Tibial nerve (tissue), 4 donors: ENCODE measurements at regions not wholly inside any gene's neighbourhood (a gene's known extent, or its start where the extent isn't known, plus 50 kb on each side); places are given as distances from the start of the nearest gene placed in this dataset.

Experiments
- DNase-seq, 2 donors: peaks; one replicate each; pipeline ENCODE4 v3.0.0-alpha.2; 2019; ENCODE audit warnings: low spot score in 2 of 2
- H3K27ac ChIP-seq, 4 donors: fragments of 200-600 bp; sonication (generic) in 3 of 4; one replicate each; pipeline ENCODE4 v1.5.1; 2017 to 2019; ENCODE audit warnings: mild to moderate bottlenecking in 1 of 4
- H3K27me3 ChIP-seq, 2 donors: fragments of 200-600 bp; sonication (generic) in 1 of 2; one replicate each; pipeline versions ENCODE4 v1.5.1 to v1.6.0; 2017 to 2019
- H3K36me3 ChIP-seq, 3 donors: fragments of 200-600 bp; sonication (generic); one replicate each; pipeline ENCODE4 v1.5.1; 2018 to 2019
- H3K4me1 ChIP-seq, 4 donors: fragments of 200-600 bp; sonication (generic) in 3 of 4; one replicate each; pipeline ENCODE4 v1.5.1; 2017 to 2019
- H3K4me3 ChIP-seq, 4 donors: fragments of 200-600 bp; sonication (generic) in 3 of 4; one replicate each; pipeline ENCODE4 v1.5.1; 2017 to 2019; ENCODE audit warnings: mild to moderate bottlenecking in 1 of 4, moderate library complexity in 1 of 4
- H3K9me3 ChIP-seq, 4 donors: fragments of 200-600 bp; sonication (generic) in 3 of 4; one replicate each; pipeline ENCODE4 v1.5.1; 2017 to 2019
- CTCF ChIP-seq, 5 experiments: fragments of 200-600 bp in 3 of 5; fragments of 450-650 bp in 2 of 5; sonication (generic) in 3 of 5; IDR thresholded peaks; one replicate each; pipeline ENCODE4 v1.5.1; 2016 to 2019; ENCODE audit warnings: antibody characterized with exemption in 5 of 5, mild to moderate bottlenecking in 3 of 5, moderate library complexity in 2 of 5
- EP300 ChIP-seq, 2 donors: sonication (generic); formaldehyde crosslinking; IDR thresholded peaks; one replicate each; pipeline ENCODE4 v1.6.1; 2017; ENCODE audit warnings: antibody characterized with exemption in 2 of 2, mild to moderate bottlenecking in 1 of 2
- POLR2A ChIP-seq, 2 donors: fragments of 450-650 bp; IDR thresholded peaks; one replicate each; pipeline ENCODE4 v1.6.1; 2017; ENCODE audit warnings: antibody characterized with exemption in 2 of 2, mild to moderate bottlenecking in 2 of 2, moderate library complexity in 2 of 2
- WGBS, 2 donors: methylation state at CpG; one replicate each; pipeline ENCODE4 v1.1.5; 2018; 5-methylcytosine and 5-hydroxymethylcytosine counted together

DNA sequence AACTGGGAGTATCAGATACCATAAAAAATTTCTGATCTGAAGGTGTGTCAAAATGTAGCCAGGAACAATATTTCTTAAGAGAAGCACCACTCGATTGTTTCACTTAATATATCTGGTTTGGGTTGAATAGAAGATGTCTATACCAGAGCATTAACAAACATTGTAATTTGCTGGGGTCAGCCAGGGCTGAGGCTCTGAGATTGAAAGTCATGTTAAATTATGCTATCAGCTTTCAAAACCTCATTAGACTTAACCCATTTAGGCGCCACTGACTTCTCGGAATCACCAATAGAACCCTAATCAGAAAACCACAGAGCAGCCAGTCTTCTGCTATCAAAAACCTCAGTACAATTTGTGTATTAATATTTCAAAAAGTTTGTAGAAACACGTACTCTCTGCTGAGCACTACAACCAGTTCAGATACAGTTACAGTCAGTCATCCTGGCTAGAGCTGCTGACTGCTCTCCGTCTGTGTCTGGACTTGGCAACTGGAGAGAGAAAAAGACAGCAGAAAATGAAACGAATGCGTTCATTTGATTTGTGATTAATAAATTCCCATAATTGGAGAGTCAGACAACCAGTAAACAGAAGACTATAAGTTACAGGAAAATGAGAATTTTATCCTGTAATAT lies 848.6 kb upstream of the PABPC4L start:
- no peaks in the 10 kb centered on the region for H3K4me1 ChIP-seq
- no peak overlapping the region for H3K4me3 ChIP-seq
- no peaks in the 10 kb centered on the region for H3K9me3 ChIP-seq
- 61 to 63% methylated on average over 7 of the region's 7 CpGs for WGBS, 2 donors
- no peak overlapping the region for H3K27ac ChIP-seq
- no peaks in the 10 kb centered on the region for H3K27me3 ChIP-seq
- no peak for TF ChIP-seq EP300 (IDR thresholded peaks at IDR 0.05)
- no peak for TF ChIP-seq CTCF (IDR thresholded peaks at IDR 0.05)
- TF ChIP-seq POLR2A (IDR thresholded peaks at IDR 0.05): no peak
- no peaks in the 10 kb centered on the region for H3K36me3 ChIP-seq
- no peak for DNase-seq

GRCh38 chr4:135032670-135033069 lies 831.1 kb upstream of the PABPC4L start:
- TF ChIP-seq POLR2A (IDR thresholded peaks at IDR 0.05): no peak
- Histone ChIP-seq H3K27ac (no peak overlapping the region), H3K27me3 (no peaks in the 10 kb centered on the region), H3K9me3 (no peaks in the 10 kb centered on the region), H3K4me3 (no peak overlapping the region), H3K36me3 (no peaks in the 10 kb centered on the region), H3K4me1 (no peaks in the 10 kb centered on the region)
- DNase-seq: no peak
- WGBS, 2 donors: 79 to 95% methylated on average over 1 of the region's 1 CpG

- H3K9me3 ChIP-seq: peaks cover 0 to 6% (median 0%) of the 10 kb centered on the region in 4 donors
- H3K27ac ChIP-seq: no peak overlapping the region
- H3K36me3 ChIP-seq: no peaks in the 10 kb centered on the region
- no peaks in the 10 kb centered on the region for H3K4me1 ChIP-seq
- no peak overlapping the region for H3K4me3 ChIP-seq
- TF ChIP-seq POLR2A (IDR thresholded peaks at IDR 0.05) (no peak), CTCF (IDR thresholded peaks at IDR 0.05) (no peak), EP300 (IDR thresholded peaks at IDR 0.05) (no peak)
- WGBS, 2 donors: 43 to 48% methylated on average over 5 of the region's 5 CpGs
- no peak for DNase-seq
- H3K27me3 ChIP-seq: no peaks in the 10 kb centered on the region
These were observed 814.2 kb upstream of the PABPC4L start for GRCh38 chr4:135015771-135016170.

DNA sequence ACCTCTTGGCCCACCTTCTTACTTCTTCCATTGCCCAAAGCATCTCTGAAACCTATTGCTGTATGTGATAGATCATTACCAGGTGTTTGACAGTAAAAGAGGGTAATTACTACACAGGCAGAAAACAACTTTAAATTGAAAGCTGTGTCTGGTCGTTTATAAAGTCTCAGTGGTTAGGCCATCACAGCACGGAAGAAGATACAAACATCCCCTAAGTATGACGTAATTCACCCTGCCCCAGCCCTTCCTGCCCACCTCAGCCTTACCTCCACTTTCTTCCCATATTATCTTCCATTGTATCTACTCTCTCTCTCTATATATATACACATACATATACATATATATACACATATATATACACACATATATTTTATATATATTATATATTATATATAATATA lies 805.8 kb upstream of the PABPC4L start:
- no peak overlapping the region for H3K27ac ChIP-seq

GRCh38 chr4:134999169-134999568 lies 797.6 kb upstream of the PABPC4L start:
- Histone ChIP-seq H3K27ac (no peak overlapping the region), H3K27me3 (no peaks in the 10 kb centered on the region), H3K4me3 (no peak overlapping the region), H3K9me3 (no peaks in the 10 kb centered on the region), H3K36me3 (no peaks in the 10 kb centered on the region), H3K4me1 (no peaks in the 10 kb centered on the region)
- 83 to 86% methylated on average over 2 of the region's 2 CpGs for WGBS, 2 donors
- TF ChIP-seq CTCF (IDR thresholded peaks at IDR 0.05): no peak
- TF ChIP-seq EP300 (IDR thresholded peaks at IDR 0.05): no peak
- no peak for TF ChIP-seq POLR2A (IDR thresholded peaks at IDR 0.05)
- no peak for DNase-seq

More for the DNA sequence above, 805.8 kb upstream of the PABPC4L start:
- TF ChIP-seq EP300 (IDR thresholded peaks at IDR 0.05) (no peak), POLR2A (IDR thresholded peaks at IDR 0.05) (no peak), CTCF (IDR thresholded peaks at IDR 0.05) (no peak)
- Histone ChIP-seq H3K4me3 (no peak overlapping the region), H3K27me3 (no peaks in the 10 kb centered on the region), H3K4me1 (no peaks in the 10 kb centered on the region), H3K36me3 (no peaks in the 10 kb centered on the region), H3K9me3 (no peaks in the 10 kb centered on the region)
- DNase-seq: no peak
- 85 to 87% methylated on average over 3 of the region's 3 CpGs for WGBS, 2 donors

DNA sequence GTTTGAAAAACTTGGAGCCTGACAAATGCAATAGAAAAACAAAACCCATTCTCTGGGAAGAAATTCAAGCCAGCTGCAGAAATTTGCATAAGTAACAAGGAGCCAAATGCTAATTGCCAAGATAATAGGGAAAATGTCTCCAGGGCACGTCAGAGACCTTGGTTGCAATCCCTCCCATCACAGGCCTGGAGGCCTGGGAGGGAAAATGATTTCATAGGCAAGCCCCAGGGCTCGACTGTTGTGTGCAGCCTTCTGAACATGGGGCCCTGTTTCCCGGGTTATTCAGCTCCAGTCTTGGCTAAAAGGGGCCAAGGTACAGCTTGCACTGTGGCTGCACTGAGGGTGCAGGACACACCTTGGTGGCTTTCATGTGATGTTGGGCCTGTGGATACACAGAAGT lies 760.4 kb upstream of the PABPC4L start:
- Histone ChIP-seq H3K36me3 (no peaks in the 10 kb centered on the region), H3K27ac (no peak overlapping the region), H3K4me3 (no peak overlapping the region), H3K4me1 (no peaks in the 10 kb centered on the region), H3K9me3 (peaks cover 0 to 4% (median 0%) of the 10 kb centered on the region in 4 donors), H3K27me3 (no peaks in the 10 kb centered on the region)
- WGBS, 2 donors: 66 to 83% methylated on average over 3 of the region's 3 CpGs
- no peak for DNase-seq
- TF ChIP-seq POLR2A (IDR thresholded peaks at IDR 0.05): no peak
